Esophagus squamous epithelium (tissue), 5 donors: ENCODE measurements at regions not wholly inside any gene's neighbourhood (a gene's known extent, or its start where the extent isn't known, plus 50 kb on each side); places are given as distances from the start of the nearest gene placed in this dataset.

Source experiments
- DNase-seq: peaks from one replicate; lab custom pipeline; 2025; lab: John Stamatoyannopoulos, UW
- H3K27ac ChIP-seq, 4 donors: fragments of 200-600 bp; sonication (generic); one replicate each; pipeline ENCODE4 v1.5.1; 2016 to 2019; ENCODE audit warnings: mild to moderate bottlenecking in 1 of 4
- H3K27me3 ChIP-seq, 4 donors: fragments of 200-600 bp; sonication (generic); 1 replicate in 3 of 4; 2 replicates in 1 of 4; pipeline versions ENCODE4 v1.5.1 to v1.6.0; 2017 to 2021; ENCODE audit warnings: antibody characterized with exemption in 1 of 4
- H3K36me3 ChIP-seq, 3 donors: fragments of 200-600 bp; sonication (generic); one replicate each; pipeline ENCODE4 v1.5.1; 2016 to 2019
- H3K4me1 ChIP-seq, 3 donors: fragments of 200-600 bp; sonication (generic); one replicate each; pipeline ENCODE4 v1.5.1; 2017 to 2019
- H3K4me3 ChIP-seq, 4 donors: fragments of 200-600 bp; sonication (generic); 1 replicate in 3 of 4; 2 replicates in 1 of 4; pipeline ENCODE4 v1.5.1; 2016 to 2019; ENCODE audit warnings: mild to moderate bottlenecking in 2 of 4, moderate library complexity in 1 of 4
- H3K9me3 ChIP-seq, 3 donors: fragments of 200-600 bp; sonication (generic); one replicate each; pipeline ENCODE4 v1.5.1; 2016 to 2019
- POLR2A ChIP-seq, 4 donors: fragments of 450-650 bp; IDR thresholded peaks; one replicate each; pipeline ENCODE4 v1.6.1; 2017; ENCODE audit warnings: antibody characterized with exemption in 4 of 4, mild to moderate bottlenecking in 4 of 4, moderate library complexity in 3 of 4
- WGBS, 2 donors: methylation state at CpG; one replicate each; pipeline ENCODE4 v1.1.5; 2018; 5-methylcytosine and 5-hydroxymethylcytosine counted together
- intact Hi-C: fragments of 100-400 bp; cut with DNase I; formaldehyde crosslinking; loops from one replicate; pipeline ENCODE4 v1.15.0; 2022
- TF ChIP-seq, protein P1 (sequence below), 6 experiments: fragments of 450-650 bp in 4 of 6; fragments of 200-600 bp in 2 of 6; sonication (generic) in 2 of 6; IDR thresholded peaks; one replicate each; pipeline ENCODE4 v1.5.1; 2016 to 2019; ENCODE audit warnings: antibody characterized with exemption in 6 of 6, mild to moderate bottlenecking in 4 of 6, moderate library complexity in 4 of 6
- donor health status: DM: yes; HTN: yes; CAD: no.

DNA sequence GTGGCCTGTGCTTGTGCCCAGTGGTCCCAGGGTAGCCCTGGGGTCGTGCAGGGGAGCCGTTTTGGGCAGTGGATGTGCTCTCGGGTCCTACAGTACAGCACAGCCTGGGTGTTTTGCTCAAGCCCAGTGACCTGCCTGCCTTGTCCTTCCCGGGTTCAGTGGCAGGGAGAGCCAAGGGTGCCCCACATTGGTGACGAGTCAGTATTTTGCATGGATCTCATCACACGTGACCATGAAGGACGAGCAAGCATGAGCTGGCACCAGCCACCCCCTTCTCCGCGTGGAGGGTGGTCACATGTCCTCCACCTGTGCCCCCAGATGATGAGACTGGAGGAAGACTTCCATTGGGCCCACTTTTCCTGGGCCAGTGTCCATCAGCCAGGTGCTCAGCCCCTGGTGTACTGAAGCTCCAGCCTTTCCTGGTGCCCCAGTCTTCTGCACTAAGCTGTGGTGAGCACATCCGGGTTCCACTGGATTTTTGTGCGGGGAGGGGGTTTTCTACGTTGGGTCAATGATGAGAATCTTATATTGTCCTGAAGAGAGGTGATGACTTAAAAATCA lies 197.5 kb downstream of the UBE3A start:
- 68% methylated on average over 5 of the region's 12 CpGs; no CpG with 5 or more reads in 1 of the 2 donors for WGBS, 2 donors
- H3K9me3 ChIP-seq, result peaks cover 0 to 95% (median 24%) of the 10 kb centered on the region in 3 donors
- H3K4me1 ChIP-seq, result no peaks in the 10 kb centered on the region
- DNase-seq, result no peak
- TF ChIP-seq, protein P1, sequence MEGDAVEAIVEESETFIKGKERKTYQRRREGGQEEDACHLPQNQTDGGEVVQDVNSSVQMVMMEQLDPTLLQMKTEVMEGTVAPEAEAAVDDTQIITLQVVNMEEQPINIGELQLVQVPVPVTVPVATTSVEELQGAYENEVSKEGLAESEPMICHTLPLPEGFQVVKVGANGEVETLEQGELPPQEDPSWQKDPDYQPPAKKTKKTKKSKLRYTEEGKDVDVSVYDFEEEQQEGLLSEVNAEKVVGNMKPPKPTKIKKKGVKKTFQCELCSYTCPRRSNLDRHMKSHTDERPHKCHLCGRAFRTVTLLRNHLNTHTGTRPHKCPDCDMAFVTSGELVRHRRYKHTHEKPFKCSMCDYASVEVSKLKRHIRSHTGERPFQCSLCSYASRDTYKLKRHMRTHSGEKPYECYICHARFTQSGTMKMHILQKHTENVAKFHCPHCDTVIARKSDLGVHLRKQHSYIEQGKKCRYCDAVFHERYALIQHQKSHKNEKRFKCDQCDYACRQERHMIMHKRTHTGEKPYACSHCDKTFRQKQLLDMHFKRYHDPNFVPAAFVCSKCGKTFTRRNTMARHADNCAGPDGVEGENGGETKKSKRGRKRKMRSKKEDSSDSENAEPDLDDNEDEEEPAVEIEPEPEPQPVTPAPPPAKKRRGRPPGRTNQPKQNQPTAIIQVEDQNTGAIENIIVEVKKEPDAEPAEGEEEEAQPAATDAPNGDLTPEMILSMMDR (IDR thresholded peaks at IDR 0.05), result no peak
- no peak for TF ChIP-seq POLR2A (IDR thresholded peaks at IDR 0.05)
- intact Hi-C loops, result no loop called here
- H3K4me3 ChIP-seq, result no peak overlapping the region
- no peaks in the 10 kb centered on the region for H3K36me3 ChIP-seq
- no peaks in the 10 kb centered on the region for H3K27me3 ChIP-seq
- H3K27ac ChIP-seq, result no peak overlapping the region

DNA sequence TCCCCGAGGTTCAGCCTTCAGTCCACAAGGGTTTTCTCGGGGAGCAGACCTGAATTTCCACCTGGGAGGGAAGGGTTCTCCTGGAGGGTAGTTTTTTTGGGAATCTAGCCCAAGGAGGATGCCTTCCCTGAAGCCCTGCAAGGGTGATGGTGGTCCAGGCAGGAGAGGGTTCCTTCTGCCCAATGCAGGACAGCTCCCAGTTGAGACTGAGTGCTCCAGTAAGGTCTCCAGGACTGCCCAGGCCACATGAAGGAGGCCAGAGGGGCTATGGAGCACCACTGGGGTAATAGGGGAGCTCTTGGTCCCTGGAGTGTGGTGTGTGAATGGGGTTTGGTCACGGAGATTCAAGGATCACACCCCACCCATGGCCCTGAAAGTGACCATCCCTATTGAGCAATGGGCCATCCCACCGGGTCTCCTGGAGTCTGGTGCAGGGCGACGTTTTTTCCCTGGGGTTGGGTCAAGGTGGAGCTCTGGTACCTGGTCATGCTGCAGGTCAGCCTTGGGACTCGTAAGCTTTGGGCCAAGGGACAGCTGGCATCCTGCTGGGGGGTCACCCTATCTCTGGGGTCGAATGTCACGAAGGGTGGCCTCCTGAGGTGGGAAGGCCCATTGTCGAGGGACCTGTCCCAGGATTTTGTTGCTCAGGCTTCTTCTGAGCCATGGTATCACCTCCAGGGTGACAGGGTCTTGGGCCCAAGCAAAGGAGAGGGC lies 196.5 kb downstream of the UBE3A start:
- H3K36me3 ChIP-seq, result no peaks in the 10 kb centered on the region
- H3K9me3 ChIP-seq, result peaks cover 0 to 95% (median 15%) of the 10 kb centered on the region in 3 donors
- no CpG with 5 or more reads among the region's 10 CpGs for WGBS, 2 donors
- no peak overlapping the region for H3K4me3 ChIP-seq
- no peaks in the 10 kb centered on the region for H3K4me1 ChIP-seq
- no peak overlapping the region for H3K27ac ChIP-seq
- TF ChIP-seq, protein P1 (IDR thresholded peaks at IDR 0.05), result no peak
- no peaks in the 10 kb centered on the region for H3K27me3 ChIP-seq
- intact Hi-C loops, result no loop called here
- DNase-seq, result no peak

DNA sequence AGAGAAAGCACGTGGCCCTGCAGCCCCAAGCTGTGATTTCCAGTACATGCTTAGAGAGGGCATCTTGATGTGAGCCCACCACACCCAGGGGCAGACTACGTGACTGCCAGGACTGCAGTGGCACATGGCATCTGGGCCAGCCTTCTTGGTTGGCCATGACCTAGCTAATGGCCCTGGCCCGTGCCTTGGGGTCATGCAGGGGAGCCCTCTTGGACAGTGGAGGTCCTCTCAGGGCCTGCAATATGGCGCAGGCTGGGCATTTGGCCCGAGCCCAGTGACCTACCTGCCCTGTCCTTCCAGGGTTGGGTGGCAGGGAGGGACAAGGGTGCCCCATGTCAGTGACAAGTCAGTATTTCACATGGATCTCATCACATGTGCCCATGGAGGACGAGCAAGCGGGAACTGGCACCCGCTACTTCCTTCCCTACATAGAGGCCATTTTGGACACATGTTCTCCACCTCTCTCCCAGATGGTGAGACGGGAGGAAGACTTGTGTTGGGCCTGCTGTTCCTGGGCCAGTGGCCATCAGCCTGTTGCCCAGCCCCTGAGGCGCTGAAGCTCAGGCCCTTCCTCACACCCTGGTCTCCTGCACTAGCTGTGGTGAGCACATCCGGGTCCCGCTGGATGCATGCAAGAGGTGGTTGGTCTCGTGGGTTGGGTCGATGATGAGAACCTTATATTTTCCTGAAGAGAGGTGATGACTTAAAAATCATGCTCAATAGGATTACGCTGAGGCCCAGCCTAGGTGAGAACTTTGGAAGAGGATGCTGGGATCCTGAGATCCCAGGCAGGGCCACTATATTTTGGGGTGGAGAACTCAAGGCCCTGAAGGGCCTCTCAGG lies 195.6 kb downstream of the UBE3A start:
- TF ChIP-seq POLR2A (IDR thresholded peaks at IDR 0.05), result no peak
- TF ChIP-seq, protein P1 (IDR thresholded peaks at IDR 0.05), result no peak
- no peak for DNase-seq
- H3K4me3 ChIP-seq, result no peak overlapping the region
- WGBS, 2 donors, result 76 to 82% methylated on average over 7 to 11 of the region's 15 CpGs
- intact Hi-C loops, result no loop called here
- H3K27ac ChIP-seq, result no peak overlapping the region
- no peaks in the 10 kb centered on the region for H3K27me3 ChIP-seq
- H3K4me1 ChIP-seq, result no peaks in the 10 kb centered on the region
- peaks cover 0 to 94% (median 17%) of the 10 kb centered on the region in 3 donors for H3K9me3 ChIP-seq
- H3K36me3 ChIP-seq, result no peaks in the 10 kb centered on the region

DNA sequence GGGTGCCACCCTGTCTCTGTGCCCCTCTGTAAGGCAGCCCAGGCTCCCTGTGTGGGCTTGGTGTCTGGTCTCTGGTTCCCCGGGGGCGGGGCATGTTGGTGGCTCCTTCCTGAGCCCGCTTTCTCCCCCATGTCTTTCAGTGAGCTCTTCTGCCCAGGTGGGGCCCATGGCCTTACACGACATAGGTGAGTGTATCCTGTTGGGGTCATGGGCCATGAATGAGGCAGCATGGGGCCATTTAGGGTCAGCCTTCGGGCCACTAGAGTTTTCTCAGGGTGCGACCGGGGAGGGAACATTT lies 195.1 kb downstream of the UBE3A start:
- Histone ChIP-seq H3K36me3 (no peaks in the 10 kb centered on the region), H3K4me3 (no peak overlapping the region), H3K27me3 (no peaks in the 10 kb centered on the region), H3K27ac (no peak overlapping the region), H3K9me3 (peaks cover 0 to 94% (median 17%) of the 10 kb centered on the region in 3 donors), H3K4me1 (no peaks in the 10 kb centered on the region)
- DNase-seq, result no peak
- TF ChIP-seq, protein P1 (IDR thresholded peaks at IDR 0.05), result no peak
- TF ChIP-seq POLR2A (IDR thresholded peaks at IDR 0.05), result no peak
- WGBS, 2 donors, result 80 to 89% methylated on average over 2 to 4 of the region's 7 CpGs
- intact Hi-C loops, result no loop called here
